Endothelial cell of umbilical vein (primary cell): ENCODE measurements at regions not wholly inside any gene's neighbourhood (a gene's known extent, or its start where the extent isn't known, plus 50 kb on each side); places are given as distances from the start of the nearest gene placed in this dataset.

Experiments
- BruUV-seq: library from RNA; stranded (reverse); fragments of 400-500 nt; replicated peaks from 2 replicates; lab custom pipeline; 2021; lab: Mats Ljungman, UMichigan
- CTCF ChIA-PET: fragments of 300-600, 350-600 bp; sonication (Branson Sonifier 250); formaldehyde crosslinking; loops from one replicate; lab custom pipeline; 2021; ENCODE audit warnings: antibody characterized with exemption, inconsistent platforms; lab: Charles Lee
- POLR2A ChIA-PET: fragments of 300-600, 350-600 bp; sonication (Branson Sonifier 250); formaldehyde crosslinking; loops from one replicate; lab custom pipeline; 2021; ENCODE audit warnings: antibody characterized with exemption, inconsistent platforms; lab: Charles Lee
- DNase-seq: peaks from one replicate; pipeline ENCODE4 v3.0.0-alpha.2; 2011; ENCODE audit warnings: low read depth, low spot score
- FAIRE-seq: peaks from 2 replicates; lab custom pipeline; 2011; peaks lifted over from hg19 to GRCh38; lab: Jason Lieb, UNC
- H2AFZ ChIP-seq: 2 replicates; pipeline ENCODE4 v1.6.0; 2012; ENCODE audit warnings: low read depth, low read length, control low read depth, inconsistent platforms
- H3K27ac ChIP-seq: 2 replicates; pipeline ENCODE4 v1.5.1; 2011; ENCODE audit warnings: low read depth, mild to moderate bottlenecking, control low read depth, low read length, moderate library complexity; ENCODE audit not compliant: insufficient read depth
- H3K27me3 ChIP-seq, 2 experiments: 2 replicates each; pipeline versions ENCODE4 v1.6.0 to v1.6.1; 2011; ENCODE audit warnings: low read length in 2 of 2, mixed read lengths in 1 of 2; ENCODE audit not compliant: control insufficient read depth in 2 of 2, insufficient read depth in 2 of 2
- H3K36me3 ChIP-seq, 2 experiments: 2 replicates in 1 of 2; 3 replicates in 1 of 2; pipeline ENCODE4 v1.5.1; 2011; ENCODE audit warnings: low read length in 2 of 2, mild to moderate bottlenecking in 1 of 2, moderate library complexity in 1 of 2; ENCODE audit not compliant: control insufficient read depth in 2 of 2, insufficient read depth in 2 of 2; ENCODE audit errors: extremely low read depth in 1 of 2
- H3K4me1 ChIP-seq: 3 replicates; pipeline ENCODE4 v1.5.1; 2011; ENCODE audit warnings: mild to moderate bottlenecking, low read length; ENCODE audit not compliant: control insufficient read depth, insufficient read depth; ENCODE audit errors: extremely low read depth
- H3K4me2 ChIP-seq: 2 replicates; pipeline ENCODE4 v1.6.1; 2011; ENCODE audit warnings: low read length, control low read depth, mixed read lengths; ENCODE audit not compliant: insufficient read depth
- H3K4me3 ChIP-seq, 3 experiments: fragments of 200-600 bp in 1 of 3; sonication (generic), shearing (Covaris generic) in 1 of 3; replicated peaks in 1 of 3; 2 replicates each; pipeline ENCODE4 v1.5.1; 2011 to 2016; ENCODE audit warnings: control low read depth in 3 of 3, low read length in 3 of 3, mild to moderate bottlenecking in 2 of 3, inconsistent platforms in 1 of 3, low read depth in 1 of 3, moderate library complexity in 1 of 3; ENCODE audit not compliant: insufficient read depth in 1 of 3
- H3K79me2 ChIP-seq: 2 replicates; pipeline ENCODE4 v1.6.0; 2012; ENCODE audit warnings: low read length, inconsistent platforms; ENCODE audit not compliant: control insufficient read depth, insufficient read depth
- H3K9ac ChIP-seq: replicated peaks from 2 replicates; pipeline ENCODE3; 2011; ENCODE audit warnings: low read length, control low read depth; ENCODE audit not compliant: insufficient read depth; ENCODE audit errors: extremely low read depth
- H3K9me1 ChIP-seq: replicated peaks from 3 replicates; pipeline ENCODE4 v1.6.0; 2011; ENCODE audit warnings: mild to moderate bottlenecking, low read length; ENCODE audit not compliant: control insufficient read depth, insufficient read depth; ENCODE audit errors: extremely low read depth
- H3K9me3 ChIP-seq: replicated peaks from 2 replicates; pipeline ENCODE4 v1.5.1; 2012; ENCODE audit warnings: low read length, inconsistent platforms; ENCODE audit not compliant: control insufficient read depth, insufficient read depth
- H4K20me1 ChIP-seq: replicated peaks from 2 replicates; pipeline ENCODE3; 2011; ENCODE audit warnings: mild to moderate bottlenecking, low read length; ENCODE audit not compliant: control insufficient read depth, insufficient read depth; ENCODE audit errors: extremely low read depth
- EZH2 ChIP-seq: IDR thresholded peaks from 2 replicates; pipeline ENCODE4 v1.6.1; 2012; ENCODE audit warnings: borderline replicate concordance, low read depth, mild to moderate bottlenecking, moderate library complexity, low read length, inconsistent platforms; ENCODE audit not compliant: severe bottlenecking
- FOS ChIP-seq: IDR thresholded peaks from 2 replicates; pipeline ENCODE4 v1.6.1; 2011; ENCODE audit warnings: mild to moderate bottlenecking, low read length, moderate library complexity, borderline replicate concordance; ENCODE audit not compliant: insufficient read depth
- GATA2 ChIP-seq: IDR thresholded peaks from 2 replicates; pipeline ENCODE4 v1.7.0; 2011; ENCODE audit warnings: low read depth, mild to moderate bottlenecking, moderate library complexity, mixed read lengths, low read length; ENCODE audit not compliant: insufficient read length, insufficient read depth
- JUN ChIP-seq: IDR thresholded peaks from 2 replicates; pipeline ENCODE4 v1.6.1; 2011; ENCODE audit warnings: borderline replicate concordance, low read depth; ENCODE audit not compliant: insufficient read length, insufficient read depth
- MYC ChIP-seq: IDR thresholded peaks from one replicate; pipeline ENCODE4 v1.6.1; 2011; ENCODE audit warnings: mild to moderate bottlenecking, low read depth, low read length
- POLR2A ChIP-seq: IDR thresholded peaks from 2 replicates; pipeline ENCODE4 v1.6.1; 2012; ENCODE audit warnings: low read depth, mild to moderate bottlenecking, control low read depth, low read length
- POLR2AphosphoS5 ChIP-seq: IDR thresholded peaks from 2 replicates; pipeline ENCODE4 v1.6.1; 2012; ENCODE audit warnings: low read depth, mild to moderate bottlenecking, control low read depth, low read length, moderate library complexity; ENCODE audit not compliant: insufficient read depth
- dilution Hi-C: fragments of 300-500 bp; cut with MboI; formaldehyde crosslinking; loops from one replicate; pipeline ENCODE4 v1.15.0; 2019; ENCODE audit warnings: low sequenced_read_pairs; ENCODE audit not compliant: extremely low pct_ligation_motif_present
- intact Hi-C: fragments of 100-400 bp; cut with micrococcal nuclease; formaldehyde crosslinking; loops from one replicate; pipeline ENCODE4 v1.10.0; 2022
- TF ChIP-seq, protein P1 (sequence below), 2 donors: IDR thresholded peaks; 1 replicate in 1 of 2; 2 replicates in 1 of 2; pipeline ENCODE4 v1.5.1; 2011; ENCODE audit warnings: low read length in 2 of 2, mild to moderate bottlenecking in 2 of 2, moderate library complexity in 2 of 2, control low read depth in 1 of 2, inconsistent platforms in 1 of 2, low read depth in 1 of 2; ENCODE audit not compliant: insufficient read depth in 1 of 2; ENCODE audit errors: extremely low read depth in 1 of 2
- TF ChIP-seq, protein P2 (sequence below): IDR thresholded peaks from 2 replicates; pipeline ENCODE4 v1.6.1; 2011; ENCODE audit not compliant: insufficient read depth, insufficient read length

DNA sequence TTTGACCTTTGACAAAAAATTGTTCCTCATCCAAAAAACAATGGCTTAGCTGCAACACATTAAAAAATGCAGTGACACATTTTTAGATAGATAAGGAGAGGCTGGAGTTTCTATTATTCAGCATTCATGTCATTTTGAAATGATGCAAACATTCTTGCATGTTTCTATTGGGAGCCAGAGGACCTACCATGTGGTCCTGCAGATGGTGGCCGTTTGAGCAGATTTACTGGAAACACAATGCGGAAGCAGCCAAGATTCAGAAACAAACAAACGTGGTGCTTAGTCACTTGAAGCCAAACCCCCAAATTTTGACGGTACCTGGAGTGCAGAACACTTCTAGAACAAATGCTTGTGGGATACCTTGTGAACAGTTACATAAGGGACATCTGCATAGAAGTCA, 456.7 kb downstream of the PCDH18 start:
- H3K9ac ChIP-seq: no peak overlapping the region
- DNase-seq (no peak), FAIRE-seq (no peak)
- CTCF ChIA-PET: no interaction called here
- no peak overlapping the region for H3K4me2 ChIP-seq
- H3K79me2 ChIP-seq: no peaks in the 10 kb centered on the region
- H4K20me1 ChIP-seq: no peaks in the 10 kb centered on the region
- intact Hi-C loops: no loop called here
- no peaks in the 10 kb centered on the region for H3K9me3 ChIP-seq
- no peaks in the 10 kb centered on the region for H3K4me1 ChIP-seq
- dilution Hi-C loops: no loop called here
- POLR2A ChIA-PET: no interaction called here
- no peak overlapping the region for H3K27ac ChIP-seq
- H3K9me1 ChIP-seq: no peaks in the 10 kb centered on the region
- H3K27me3 ChIP-seq: no peaks in the 10 kb centered on the region
- no peak overlapping the region for H3K4me3 ChIP-seq
- TF ChIP-seq, protein P1, sequence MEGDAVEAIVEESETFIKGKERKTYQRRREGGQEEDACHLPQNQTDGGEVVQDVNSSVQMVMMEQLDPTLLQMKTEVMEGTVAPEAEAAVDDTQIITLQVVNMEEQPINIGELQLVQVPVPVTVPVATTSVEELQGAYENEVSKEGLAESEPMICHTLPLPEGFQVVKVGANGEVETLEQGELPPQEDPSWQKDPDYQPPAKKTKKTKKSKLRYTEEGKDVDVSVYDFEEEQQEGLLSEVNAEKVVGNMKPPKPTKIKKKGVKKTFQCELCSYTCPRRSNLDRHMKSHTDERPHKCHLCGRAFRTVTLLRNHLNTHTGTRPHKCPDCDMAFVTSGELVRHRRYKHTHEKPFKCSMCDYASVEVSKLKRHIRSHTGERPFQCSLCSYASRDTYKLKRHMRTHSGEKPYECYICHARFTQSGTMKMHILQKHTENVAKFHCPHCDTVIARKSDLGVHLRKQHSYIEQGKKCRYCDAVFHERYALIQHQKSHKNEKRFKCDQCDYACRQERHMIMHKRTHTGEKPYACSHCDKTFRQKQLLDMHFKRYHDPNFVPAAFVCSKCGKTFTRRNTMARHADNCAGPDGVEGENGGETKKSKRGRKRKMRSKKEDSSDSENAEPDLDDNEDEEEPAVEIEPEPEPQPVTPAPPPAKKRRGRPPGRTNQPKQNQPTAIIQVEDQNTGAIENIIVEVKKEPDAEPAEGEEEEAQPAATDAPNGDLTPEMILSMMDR (IDR thresholded peaks at IDR 0.05; ENCODE audit: extremely low read depth in 1 of 2, insufficient read depth in 1 of 2, low read depth in 1 of 2, low read length in 2 of 2): no peak
- TF ChIP-seq, protein P2, sequence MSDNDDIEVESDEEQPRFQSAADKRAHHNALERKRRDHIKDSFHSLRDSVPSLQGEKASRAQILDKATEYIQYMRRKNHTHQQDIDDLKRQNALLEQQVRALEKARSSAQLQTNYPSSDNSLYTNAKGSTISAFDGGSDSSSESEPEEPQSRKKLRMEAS: no peak
- TF ChIP-seq FOS (no peak), EZH2 (no peak), POLR2A (no peak), GATA2 (no peak), MYC (no peak), JUN (no peak), POLR2AphosphoS5 (no peak)
- H2AFZ ChIP-seq: no peak overlapping the region
- H3K36me3 ChIP-seq: no peaks in the 10 kb centered on the region
- BruUV-seq: no TSS peak
